Hypothalamus (tissue), 51 donors: ENCODE measurements at regions not wholly inside any gene's neighbourhood (a gene's known extent, or its start where the extent isn't known, plus 50 kb on each side); places are given as distances from the start of the nearest gene placed in this dataset.
"Not testable (repeated sequence)": the region's sequence is repeated elsewhere in the genome, so short reads cannot be mapped to it uniquely, and the experiment has no call there.

Experiments
- DNase-seq, 51 donors: peaks; one replicate each; lab custom pipeline; 2025; lab: John Stamatoyannopoulos, UW

DNA sequence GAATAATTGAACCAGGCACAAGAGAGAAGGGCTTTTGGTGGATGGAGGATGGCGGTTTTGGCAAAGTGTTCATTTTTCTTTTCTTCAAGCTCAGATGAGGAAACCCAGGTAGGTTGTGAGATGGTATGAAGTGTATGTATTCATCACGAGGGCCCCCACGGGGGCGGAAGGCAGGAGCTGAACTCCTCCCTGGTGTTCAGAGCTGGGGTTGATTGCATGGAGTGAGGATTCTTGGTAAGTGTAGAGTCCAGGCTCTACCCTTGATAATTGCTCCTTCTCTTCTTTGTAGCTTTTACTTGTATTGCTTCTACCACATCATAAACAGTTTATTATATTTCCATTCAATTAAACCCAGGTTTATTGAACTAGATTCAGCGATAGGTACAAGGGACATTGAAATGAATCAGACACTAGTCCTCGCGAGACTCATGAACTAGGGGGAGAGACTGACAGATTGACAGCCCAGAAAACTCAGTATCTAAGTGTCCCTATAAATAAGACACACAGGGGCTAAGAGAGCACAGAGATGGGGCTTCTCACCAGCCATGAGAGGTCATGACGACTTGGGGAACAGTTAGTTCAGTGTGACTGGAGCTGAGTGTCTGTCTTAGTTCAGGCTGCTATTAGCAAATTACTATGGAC lies 116.7 kb upstream of the KLF4 start:
- no peak for DNase-seq

DNA sequence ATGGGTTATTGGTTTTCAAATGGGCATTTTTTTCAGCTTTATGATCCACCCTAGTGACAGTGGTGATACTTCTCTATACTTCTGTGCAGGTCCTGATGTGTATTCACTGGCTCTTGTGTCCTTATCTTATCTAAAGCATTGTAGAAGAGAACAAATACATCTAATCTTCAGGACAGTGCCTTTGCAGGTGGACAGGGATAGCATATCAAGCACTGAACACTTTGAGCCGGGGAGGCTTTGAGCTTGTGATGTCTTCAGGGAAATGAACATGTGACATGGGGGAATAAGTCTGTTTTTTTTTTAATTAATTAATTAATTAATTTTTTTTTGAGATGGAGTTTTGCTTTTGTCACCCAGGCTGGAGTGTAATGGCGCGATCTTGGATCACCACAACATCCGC lies 115.5 kb upstream of the KLF4 start:
- no peak for DNase-seq

DNA sequence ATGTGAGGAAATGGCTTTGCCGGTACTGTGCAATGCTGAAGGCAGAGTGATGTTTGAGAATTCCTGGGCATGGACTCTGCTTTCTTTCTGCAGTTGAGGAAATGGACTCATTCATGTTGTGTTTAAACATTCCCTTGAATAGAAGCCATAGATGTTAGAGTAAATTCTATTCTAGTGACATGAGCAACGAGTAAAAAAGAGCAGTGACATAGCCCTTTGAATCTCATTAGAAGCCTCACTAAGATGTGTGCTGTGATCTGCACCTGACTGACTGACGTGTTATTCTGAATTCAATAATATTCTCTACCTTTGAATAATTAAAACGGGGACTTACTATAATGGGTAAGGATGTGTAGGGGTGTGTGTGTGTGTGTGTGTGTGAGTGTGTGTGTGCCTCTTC lies 113.7 kb upstream of the KLF4 start:
- no peak for DNase-seq

DNA sequence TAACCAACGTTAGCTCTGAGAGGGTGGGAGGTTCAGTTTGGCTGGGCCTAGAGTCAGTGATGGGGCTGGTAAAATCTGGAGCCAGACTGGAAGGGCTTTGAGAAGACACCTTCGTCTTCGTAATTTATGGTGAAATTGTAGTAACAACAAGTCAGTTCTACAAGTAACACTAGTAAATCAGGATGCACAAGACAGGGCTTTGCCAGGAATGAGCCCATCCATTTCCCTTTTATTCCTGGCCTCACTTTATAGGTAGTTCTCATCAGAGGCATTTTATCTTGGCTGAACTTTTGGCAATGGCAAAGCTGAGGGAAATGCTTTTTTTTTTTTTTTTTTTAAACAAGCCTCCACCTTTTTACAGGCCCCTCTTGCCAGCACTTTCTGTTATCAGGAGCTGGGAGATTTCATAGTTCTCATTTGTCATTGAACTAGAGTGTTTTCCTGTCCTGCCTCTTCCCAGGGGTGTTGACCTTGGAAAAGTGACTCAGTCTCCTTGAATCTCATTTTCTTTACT lies 110.5 kb upstream of the KLF4 start:
- no peak for DNase-seq

DNA sequence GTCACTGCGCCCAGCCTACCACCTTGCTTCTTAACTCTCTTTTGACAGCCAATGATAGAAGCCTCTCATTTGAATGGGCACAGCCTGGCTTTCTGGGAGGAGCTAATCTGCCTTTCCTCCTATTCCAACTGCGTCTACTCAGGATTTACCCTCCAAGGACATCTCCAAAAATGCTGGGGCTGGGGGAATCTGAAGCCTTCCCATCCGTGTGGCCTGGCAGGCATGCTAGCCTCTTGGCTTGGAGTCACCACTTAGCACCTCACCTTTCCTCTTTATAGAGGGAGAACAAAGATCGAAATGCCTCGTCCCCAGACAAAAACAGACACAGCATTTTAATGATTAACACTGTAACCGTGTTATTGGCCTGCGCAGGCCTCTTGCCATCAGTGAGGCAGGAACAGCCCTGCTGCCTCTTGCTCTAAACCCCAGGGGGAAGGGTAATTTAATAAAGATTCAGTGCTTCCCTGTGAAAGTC lies 108.2 kb upstream of the KLF4 start:
- DNase-seq = no peak

DNA sequence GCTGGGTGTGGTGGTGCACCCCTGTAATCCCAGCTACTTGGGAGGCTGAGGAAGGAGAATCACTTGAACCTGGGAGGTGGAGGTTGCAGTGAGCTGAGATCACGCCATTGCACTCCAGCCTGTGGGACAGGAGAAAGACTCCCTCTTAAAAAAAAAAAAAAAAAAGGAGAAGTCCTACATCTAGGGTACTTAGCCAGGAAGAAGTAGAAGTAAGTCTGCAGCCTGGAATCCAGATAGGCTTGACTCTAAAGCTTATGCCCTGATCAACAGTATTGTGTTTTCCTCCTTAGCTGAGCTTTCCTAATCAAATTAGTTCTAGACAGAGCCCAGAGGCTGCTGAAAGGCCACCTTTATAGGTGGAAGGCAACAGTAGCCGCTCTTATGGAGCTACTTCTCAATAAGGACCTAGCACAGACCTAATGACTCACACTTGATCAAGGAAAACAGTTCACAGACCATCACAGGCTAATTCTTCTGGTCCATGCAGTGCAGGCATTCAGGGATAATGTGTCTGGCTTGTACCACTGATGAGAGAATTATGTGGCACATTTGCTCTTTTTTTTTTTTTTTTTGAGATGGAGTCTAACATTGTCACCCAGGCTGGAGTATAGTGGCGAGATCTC lies 105.5 kb upstream of the KLF4 start:
- no peak for DNase-seq

DNA sequence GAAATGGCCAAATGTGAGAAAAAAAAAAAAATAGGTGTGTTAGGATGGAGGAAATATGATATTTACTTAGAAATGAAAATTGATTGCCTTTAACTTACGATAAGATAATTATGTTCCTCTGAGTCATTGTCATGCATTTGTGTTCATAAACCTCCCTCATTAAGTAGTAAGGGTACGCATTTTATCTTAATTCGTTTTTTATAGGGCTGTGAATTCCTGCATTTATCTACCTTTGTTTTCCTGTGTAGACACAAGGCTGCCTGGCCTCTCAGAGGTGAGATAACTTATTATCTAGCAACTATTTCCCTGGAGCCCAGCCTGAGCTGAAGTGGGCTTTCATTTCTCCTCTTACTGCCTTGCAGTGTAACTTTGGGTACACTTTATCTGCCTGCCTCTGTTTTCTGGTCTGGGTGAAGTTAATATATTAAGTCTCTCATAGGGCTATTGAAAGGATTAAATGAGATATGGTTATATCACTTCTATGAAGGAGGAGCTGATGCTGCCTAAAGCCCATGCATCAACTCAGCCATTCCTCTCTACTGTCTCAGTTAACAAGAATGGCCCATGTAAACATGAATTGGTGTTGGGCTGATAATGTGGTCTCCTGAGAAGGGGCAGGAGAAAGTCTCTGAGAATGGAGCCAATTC lies 103.8 kb upstream of the KLF4 start:
- DNase-seq = no peak

DNA sequence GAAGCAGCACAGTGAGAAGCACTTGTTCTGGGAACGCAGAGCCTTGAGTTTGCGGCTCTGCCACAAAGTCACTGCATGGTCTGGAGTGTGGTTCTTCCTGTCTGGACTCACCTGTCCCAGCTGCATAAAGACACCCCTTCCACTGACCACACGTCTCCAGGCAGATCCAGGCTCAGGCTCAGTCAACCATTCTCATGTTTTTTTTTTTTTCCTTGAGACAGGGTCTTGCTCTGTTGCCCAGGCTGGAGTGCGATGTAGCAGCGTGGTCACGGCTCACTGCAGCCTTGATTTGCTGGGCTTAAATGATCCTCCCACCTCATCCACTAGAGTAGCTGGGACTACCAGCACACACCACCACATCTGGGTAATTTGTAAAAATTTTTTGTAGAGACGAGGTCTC lies 102.9 kb upstream of the KLF4 start:
- no peak for DNase-seq

DNA sequence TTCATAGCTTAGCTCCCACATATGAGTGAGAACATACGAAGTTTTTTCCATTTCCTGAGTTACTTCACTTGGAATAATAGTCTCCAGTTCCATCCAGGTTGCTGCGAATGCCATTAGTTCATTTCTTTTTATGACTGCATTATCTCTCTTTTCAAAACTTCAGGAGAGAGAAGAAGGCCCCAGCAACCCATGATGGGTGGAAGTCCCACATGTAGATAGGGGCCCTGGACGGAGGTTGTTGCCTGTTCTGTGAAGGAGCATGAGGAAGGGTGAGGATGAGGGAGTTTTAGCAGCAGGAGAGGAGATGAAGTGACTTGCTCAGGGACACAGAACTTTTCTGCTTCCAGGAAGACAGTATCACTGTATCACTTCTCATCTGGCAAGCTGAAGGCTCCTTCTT lies 102.2 kb upstream of the KLF4 start:
- no peak for DNase-seq

DNA sequence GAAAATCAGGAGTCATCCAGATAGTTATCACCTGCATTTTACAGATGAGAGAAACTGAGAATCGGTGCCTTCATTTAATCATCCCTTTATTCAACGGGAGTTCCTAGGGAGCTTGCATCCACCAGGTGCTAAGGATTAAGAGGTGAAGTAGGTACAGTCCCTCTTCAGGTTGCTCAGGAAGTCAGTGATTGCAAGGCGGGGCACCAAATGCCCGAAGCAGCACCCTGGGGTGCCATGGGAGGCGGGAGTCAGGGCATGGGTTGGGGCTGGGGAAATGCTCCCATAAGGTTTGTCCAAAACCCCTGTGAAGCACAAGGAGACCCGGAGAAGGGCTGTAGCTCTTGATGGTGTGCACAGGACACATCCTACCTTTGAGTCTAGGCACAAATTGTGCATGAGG lies 98.8 kb upstream of the KLF4 start:
- no peak for DNase-seq

DNA sequence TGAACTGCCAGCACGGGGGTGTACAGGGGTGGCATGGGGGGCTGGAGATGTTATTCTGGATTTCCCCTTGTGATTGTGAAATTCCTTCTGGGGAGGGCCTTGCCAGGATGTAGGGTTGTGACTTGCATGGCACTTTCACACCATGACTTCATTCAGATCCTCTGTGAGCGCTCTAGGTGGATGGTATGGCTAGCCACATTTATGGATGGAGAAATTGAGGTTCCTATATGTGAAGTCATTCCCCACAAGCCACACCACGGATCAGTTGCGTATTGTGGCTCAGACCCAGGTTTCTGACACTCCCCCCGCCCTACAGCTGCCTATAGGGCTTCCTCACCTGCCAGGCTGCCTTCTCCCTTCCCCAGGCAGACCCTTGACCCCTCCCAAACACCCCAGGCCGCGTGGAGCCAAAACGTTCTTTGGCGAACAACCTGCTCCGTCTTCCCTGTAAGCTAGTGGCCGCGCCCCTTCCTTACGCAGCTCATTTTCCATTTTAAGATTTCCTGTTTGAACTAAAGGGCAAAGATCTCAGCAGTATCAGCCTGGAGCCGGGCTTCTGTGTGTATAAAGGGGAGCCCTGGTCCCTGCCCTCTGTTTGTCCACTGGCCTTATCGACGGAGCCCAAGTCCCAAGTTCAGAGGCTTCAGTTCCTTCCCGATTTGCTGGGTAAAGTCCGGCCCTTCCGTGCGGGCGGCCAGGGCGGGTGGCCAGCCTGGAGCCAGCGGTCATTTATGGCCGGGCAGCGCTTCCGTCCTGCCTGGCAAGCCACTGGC lies 97.8 kb upstream of the KLF4 start:
- DNase-seq = peak in 1 of 51 donors; percentile 2

DNA sequence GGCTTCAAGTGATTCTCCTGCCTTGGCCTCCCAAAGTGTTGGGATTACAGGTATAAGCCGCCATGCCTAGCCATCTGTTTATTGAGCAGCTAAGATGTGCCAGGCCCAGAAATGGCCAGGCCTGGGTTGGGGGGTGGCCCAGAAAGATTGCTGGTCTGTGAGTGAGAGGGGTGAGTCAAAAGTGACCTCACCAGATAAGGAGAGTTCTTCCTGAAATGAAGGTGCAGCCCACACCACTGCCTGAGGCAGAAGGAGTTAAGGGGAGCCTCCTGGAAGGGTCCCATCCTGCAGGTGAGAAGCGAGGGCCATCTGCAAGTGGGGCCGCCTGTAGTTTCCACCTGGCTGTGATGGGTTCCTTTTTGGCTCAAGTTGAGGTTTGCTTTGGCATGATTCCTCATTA lies 96.9 kb upstream of the KLF4 start:
- DNase-seq = no peak

DNA sequence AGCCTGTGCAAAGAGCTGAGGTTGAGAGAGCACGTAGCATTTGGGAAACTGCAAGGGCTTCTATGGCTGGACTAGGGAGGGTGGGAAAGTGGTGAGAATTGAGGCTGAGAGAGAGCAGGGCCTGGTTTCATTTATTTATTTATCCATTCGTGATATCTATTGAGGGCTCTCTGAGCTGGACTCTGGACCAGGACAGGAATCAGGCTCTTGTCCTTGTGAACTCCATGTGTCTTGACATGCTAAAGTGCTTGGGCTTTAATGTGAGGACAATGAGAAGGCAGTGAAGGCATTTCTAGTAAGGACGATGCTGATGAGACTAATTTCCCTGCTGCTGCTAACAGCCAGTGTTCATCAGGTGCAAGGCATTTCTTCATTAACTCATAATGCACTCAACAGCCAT lies 95.9 kb upstream of the KLF4 start:
- DNase-seq = no peak

DNA sequence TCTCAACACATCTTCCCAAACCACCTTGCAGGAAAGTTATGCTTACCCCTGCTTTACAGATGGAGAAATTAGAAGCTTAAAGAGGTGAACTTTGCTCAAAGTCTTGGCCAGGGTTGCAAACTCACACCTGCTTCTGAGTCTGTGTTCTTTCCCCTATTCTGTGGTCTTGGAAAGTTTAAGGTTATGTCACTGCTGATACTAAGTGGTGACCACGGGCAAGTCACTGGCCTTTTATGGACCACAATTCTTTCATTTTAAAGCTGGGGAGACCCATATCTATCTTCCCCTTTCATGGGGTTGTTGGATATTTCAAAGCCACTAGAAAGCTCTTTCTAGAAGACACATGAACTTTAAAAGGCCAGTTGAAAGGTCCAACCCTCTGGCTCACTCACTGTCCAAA lies 95.4 kb upstream of the KLF4 start:
- DNase-seq = no peak

DNA sequence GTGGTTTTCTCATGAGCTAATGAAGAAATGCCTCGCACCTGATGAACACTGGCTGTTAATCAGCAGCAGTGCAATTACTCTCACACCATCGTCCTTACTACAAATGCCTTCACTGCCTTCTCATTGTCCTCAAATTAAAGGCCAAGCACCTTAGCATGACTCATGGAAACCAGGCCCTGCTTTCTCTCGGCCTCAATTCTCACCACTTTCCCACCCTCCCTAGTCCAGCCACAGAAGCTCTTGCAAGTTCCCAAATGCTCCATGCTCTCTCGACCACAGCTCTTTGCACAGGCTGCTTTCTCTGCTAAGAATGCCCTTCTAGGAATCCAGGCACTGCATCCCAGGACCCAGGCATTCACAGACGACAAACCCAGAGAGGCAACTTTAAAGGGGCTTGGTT lies 94.6 kb upstream of the KLF4 start:
- no peak for DNase-seq

DNA sequence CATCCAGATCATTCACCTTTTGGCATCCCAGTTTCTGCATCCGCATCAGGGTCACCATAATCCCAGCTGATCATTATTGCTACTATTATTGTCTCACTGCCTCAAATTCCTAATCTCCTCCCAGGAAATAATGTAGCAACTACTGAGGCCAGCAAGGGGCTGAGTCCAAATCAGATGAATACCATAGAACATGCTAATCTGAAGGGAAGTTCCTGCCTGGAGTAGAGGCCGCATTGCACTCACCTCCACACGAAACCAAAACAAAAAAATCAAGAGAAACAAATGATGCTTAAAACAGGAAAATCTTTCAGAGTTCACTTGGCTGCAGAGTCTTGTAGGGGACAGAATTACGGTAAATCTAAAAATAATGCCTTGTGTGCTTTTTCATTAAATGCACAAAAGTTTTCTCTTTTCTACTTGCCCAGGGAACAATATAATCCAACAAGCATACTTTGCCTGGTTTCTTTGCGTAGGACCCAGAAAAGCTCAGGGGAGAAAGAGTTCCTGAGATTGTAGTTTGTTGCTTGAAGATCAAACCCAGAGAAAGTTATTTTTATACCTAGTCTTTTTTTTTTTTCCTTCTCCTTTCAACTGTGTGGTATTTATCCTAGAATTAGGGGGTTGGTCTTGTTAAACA lies 87.7 kb upstream of the KLF4 start:
- no peak for DNase-seq

DNA sequence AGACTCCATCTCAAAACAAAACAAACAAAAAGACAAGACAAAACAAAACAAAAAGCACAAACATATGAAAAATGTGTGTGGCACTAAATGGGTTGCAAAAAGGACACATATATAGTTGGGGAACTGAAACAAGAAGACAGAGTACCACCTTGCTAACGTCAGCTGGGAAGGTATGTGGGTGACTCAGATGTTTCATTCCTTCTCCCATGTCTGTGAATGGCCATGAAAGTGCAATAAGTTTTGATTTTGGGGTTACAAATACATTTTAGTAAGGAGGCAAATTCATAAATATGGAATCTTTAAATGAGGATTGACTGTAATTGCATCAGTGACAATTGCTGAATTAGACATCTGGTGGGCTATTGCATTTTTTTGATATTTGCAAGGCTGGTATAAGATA lies 81.6 kb upstream of the KLF4 start:
- DNase-seq = no peak

DNA sequence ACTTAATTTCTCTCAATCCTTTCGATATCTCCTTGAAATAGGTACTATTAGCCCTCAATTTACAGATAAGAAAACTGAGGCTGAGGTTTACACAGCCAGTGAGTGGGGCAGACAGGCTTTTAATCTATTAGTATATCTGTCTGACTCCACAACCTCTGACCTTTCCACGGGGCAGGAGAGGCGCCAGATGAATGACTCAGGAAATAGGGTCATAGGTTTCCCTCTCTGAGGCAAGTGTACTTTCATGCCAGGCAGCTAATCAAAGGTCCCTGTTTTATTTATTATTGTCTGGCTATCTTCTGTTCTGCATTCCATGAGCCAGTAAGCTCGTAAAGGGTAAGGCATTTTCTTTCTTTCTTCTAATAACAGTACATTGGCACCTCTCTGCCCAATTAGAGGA lies 79.6 kb upstream of the KLF4 start:
- no peak for DNase-seq

DNA sequence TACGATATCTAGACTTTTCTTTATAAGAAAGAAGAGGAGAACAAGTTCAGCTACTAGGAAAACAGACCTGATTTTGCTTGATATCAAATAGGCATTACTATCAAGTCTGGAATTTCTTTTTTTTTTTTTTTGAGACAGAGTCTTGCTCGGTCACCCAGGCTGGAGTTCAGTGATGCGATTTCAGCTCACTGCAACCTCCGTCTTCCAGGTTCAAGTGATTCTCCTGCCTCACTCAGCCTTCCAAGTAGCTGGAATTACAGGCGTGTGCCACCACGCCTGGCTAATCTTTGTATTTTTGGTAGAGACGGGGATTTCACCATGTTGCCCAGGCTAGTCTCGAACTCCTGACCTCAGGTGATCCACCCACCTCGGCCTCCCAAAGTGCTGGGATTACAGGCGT lies 78.8 kb upstream of the KLF4 start:
- not testable (repeated sequence) for DNase-seq

DNA sequence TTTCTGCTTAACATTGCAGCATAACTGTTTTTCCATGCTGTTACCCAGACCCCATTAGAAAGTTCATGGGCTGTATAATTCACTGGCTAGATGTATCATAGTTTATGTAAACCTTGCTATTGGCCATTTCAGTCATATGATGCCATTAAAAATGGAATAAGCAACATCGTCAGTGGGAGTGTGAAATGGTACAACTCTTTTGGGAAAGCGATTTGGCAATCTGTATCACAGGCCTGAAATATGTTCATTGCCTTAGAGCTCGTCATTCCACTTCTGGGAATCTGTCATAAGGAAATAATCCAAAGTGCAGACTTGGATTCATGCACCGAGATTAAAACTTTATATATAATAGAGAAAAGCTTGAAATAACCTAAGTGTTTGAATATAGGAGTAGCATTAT lies 77.9 kb upstream of the KLF4 start:
- DNase-seq = no peak

DNA sequence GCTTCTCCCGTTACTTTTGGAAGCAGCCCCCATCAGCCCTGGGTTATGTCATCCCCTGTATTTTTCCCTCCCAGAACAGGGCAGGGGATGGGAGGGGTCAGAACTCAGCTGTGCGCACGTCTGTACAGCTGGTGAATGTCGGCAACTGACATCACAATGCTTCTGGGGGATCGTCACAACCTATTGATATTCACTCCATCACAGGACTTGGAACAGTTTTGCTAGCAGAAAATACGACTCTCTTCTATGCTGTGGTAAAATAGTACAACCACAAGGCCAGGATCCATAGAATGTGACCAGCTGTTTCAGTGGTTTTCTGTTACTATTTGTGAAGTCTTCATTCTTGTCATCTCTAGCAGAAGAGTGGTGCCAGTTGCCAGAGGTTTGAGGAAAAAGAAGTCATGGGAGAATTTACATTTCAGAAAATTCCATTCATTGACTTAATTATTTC lies 77.1 kb upstream of the KLF4 start:
- DNase-seq = no peak
